ENCODE measurements at regions not wholly inside any gene's neighbourhood (a gene's known extent, or its start where the extent isn't known, plus 50 kb on each side); places are given as distances from the start of the nearest gene placed in this dataset.
"Not testable (repeated sequence)": the region's sequence is repeated elsewhere in the genome, so short reads cannot be mapped to it uniquely, and the experiment has no call there.

DNA sequence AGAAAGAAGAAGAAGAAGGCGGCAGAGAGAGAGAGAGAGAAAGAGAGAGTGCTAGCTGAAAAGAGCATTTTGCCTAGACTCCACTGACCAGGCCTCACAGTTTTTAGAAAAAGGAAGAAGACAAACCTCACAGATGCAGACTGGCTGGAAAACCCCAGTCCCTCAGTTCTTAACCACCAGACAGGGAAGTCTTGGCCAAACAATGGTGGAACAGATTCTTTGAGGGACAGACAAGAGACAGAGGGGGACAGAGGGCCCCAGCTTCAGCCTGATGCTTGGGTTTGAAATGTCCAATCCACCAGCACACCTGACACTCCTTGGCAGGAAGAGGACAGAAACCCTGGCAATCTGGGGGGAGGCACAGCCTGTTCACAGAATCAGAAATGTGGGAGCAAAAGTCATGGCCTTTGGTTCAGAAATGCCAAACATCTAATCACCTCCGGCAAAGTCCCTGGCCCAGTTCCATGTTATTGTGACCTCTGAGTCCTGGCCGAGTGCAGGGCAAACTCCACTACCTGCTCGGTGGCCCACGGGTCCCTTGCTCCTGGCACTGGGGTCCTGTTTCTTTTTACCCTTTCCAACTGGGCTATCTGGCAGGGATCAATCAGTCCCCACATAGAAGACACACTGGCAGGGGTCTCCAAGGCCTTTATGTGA is 235.2 kb downstream of the LY86 start:
- Mint-ChIP-seq H3K36me3 (ENCODE audit: low read depth) (no peaks in the 10 kb centered on the region), H3K4me1 (ENCODE audit: low read depth) (peaks cover 27% of the 10 kb centered on the region), H3K27ac (no peak overlapping the region), H3K9me3 (no peaks in the 10 kb centered on the region), H3K4me3 (ENCODE audit: low read depth) (no peak overlapping the region), H3K27me3 (ENCODE audit: low read depth) (peaks cover 19% of the 10 kb centered on the region)
- intact Hi-C loops (cut with micrococcal nuclease) = no loop called here
- no peak for DNase-seq (ENCODE audit: low spot score)

DNA sequence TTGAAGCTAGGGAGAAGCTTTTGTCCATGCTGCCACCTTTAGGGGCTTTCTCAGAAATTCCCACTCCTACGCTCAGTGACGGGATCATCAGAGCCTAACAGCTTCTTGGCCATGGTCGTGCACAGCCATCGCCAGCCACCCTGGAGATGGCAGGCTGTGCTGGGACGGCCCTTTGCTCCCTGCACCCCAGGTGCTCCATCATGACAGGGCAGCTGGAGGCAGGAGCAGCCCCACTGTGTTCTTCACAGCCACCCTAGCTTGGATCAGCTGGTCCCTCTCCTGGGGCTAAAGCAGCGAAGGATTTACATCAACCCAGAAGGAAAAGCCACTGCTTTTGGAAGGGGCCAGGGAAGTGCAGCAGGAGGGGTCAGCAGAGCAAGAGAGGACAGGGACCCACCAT is 235.9 kb downstream of the LY86 start:
- Mint-ChIP-seq H3K9me3 (no peaks in the 10 kb centered on the region), H3K36me3 (ENCODE audit: low read depth) (no peaks in the 10 kb centered on the region), H3K27me3 (ENCODE audit: low read depth) (peaks cover 19% of the 10 kb centered on the region), H3K27ac (no peak overlapping the region), H3K4me1 (ENCODE audit: low read depth) (peaks cover 27% of the 10 kb centered on the region), H3K4me3 (ENCODE audit: low read depth) (no peak overlapping the region)
- no peak for DNase-seq (ENCODE audit: low spot score)
- intact Hi-C loops (cut with micrococcal nuclease) = no loop called here

DNA sequence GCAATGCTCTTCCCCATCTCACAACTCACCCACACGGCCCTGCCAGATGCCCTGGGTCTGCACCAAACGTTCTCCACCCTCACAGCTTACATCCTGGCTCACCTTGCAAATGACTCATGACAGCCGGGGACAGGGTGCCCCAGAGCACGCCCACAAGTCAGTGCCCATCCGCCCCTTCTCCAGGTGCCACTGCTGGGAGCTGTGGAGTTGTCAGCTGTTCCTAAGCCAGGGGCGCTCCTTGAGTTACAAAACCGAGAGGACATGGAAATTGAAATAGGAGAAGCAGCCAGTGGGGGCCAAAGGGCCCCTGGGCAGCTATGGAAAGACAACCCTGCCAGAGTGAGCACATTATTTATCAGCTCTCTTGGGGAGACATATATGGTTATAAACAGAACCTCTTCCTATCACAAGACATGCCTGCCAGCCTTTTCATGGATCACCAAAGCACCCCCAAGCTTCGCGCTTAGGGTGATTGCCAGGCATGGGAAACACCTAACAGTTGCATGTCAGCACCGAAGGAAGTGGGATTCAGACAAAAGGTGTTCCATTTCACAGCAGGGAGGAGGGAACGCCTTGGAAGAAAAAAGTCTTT is 236.8 kb downstream of the LY86 start:
- intact Hi-C loops (cut with micrococcal nuclease) = no loop called here
- peaks cover 27% of the 10 kb centered on the region for H3K4me1 Mint-ChIP-seq (ENCODE audit: low read depth)
- no peaks in the 10 kb centered on the region for H3K36me3 Mint-ChIP-seq (ENCODE audit: low read depth)
- no peak overlapping the region for H3K4me3 Mint-ChIP-seq (ENCODE audit: low read depth)
- DNase-seq (ENCODE audit: low spot score) = no peak
- H3K9me3 Mint-ChIP-seq = no peaks in the 10 kb centered on the region
- peaks cover 19% of the 10 kb centered on the region for H3K27me3 Mint-ChIP-seq (ENCODE audit: low read depth)
- H3K27ac Mint-ChIP-seq = no peak overlapping the region

DNA sequence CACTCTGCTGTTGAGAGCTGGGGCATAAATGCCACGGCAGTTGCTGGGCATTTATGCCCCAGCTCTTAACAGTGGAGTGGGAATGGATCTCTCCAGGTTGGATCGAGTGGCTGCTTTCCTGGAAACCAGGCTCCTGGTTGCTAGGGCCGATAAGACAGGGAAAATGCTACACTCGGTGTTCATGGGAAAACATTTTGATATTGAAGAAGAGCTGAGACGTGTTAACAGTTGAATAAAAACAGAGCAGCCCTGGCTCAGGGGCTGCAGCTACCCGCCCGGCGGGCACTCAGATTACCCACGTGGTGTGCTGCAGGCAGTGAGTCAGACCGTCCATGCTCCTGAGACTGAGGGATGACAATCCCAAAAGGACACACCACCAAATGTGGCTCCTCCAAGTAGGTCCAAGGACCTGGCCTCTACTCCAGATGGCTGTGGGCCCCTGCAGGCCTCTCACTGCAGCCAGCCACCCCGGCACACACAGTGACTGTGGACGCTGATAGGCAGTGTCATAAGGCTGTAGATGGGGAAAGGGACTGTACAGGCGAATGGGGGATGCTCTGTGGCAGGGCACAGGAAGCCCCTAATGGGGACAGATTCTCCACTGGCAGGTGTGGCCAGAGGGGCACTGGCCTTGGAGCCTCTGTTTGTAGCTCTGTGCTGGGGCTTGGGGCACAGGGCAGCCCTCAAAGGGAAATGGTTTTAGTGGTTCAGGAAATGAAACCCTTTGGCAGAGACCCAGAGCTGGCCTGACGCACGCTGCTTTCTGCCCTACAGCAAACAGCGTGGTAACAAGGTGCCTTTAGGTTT is 237.8 kb downstream of the LY86 start:
- Mint-ChIP-seq H3K36me3 (ENCODE audit: low read depth) (no peaks in the 10 kb centered on the region), H3K4me1 (ENCODE audit: low read depth) (peaks cover 26% of the 10 kb centered on the region), H3K9me3 (no peaks in the 10 kb centered on the region), H3K27me3 (ENCODE audit: low read depth) (peaks cover 20% of the 10 kb centered on the region), H3K4me3 (ENCODE audit: low read depth) (no peak overlapping the region), H3K27ac (no peak overlapping the region)
- intact Hi-C loops (cut with micrococcal nuclease) = no loop called here
- DNase-seq (ENCODE audit: low spot score) = no peak

DNA sequence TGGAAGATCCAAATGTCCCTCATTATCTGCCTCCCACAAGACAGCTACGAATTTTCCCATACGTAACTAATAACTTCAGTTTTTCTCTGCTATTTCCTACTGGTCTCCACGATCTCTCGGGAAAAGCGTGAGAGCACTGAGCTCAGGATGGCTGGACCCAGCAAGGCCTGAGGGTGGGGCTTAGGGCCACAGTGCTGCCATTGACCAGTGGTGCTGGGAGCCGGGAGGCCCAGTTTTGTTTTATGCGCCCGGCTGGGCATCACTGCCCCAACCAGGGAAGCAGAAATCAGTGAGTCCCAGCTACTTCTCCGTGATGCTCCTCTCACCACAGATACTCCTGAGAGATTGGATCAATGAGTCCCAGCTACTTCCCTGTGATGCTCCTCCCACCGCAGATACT is 238.4 kb downstream of the LY86 start:
- H3K4me1 Mint-ChIP-seq (ENCODE audit: low read depth) = peaks cover 26% of the 10 kb centered on the region

GRCh38 chr6:6829872-6830685 is 241.6 kb downstream of the LY86 start:
- Mint-ChIP-seq H3K36me3 (ENCODE audit: low read depth) (no peaks in the 10 kb centered on the region), H3K27me3 (ENCODE audit: low read depth) (peaks cover 40% of the 10 kb centered on the region), H3K4me3 (ENCODE audit: low read depth) (no peak overlapping the region), H3K27ac (no peak overlapping the region), H3K4me1 (ENCODE audit: low read depth) (peaks cover 18% of the 10 kb centered on the region), H3K9me3 (no peaks in the 10 kb centered on the region)
- no peak for DNase-seq (ENCODE audit: low spot score)
- intact Hi-C loops (cut with micrococcal nuclease) = no loop called here

More for the DNA sequence above, 238.4 kb downstream of the LY86 start:
- Mint-ChIP-seq H3K27ac (no peak overlapping the region), H3K4me3 (ENCODE audit: low read depth) (no peak overlapping the region), H3K9me3 (no peaks in the 10 kb centered on the region), H3K27me3 (ENCODE audit: low read depth) (peaks cover 24% of the 10 kb centered on the region), H3K36me3 (ENCODE audit: low read depth) (no peaks in the 10 kb centered on the region)
- intact Hi-C loops (cut with micrococcal nuclease) = no loop called here
- DNase-seq (ENCODE audit: low spot score) = no peak

GRCh38 chr6:6830686-6831063 is 242.2 kb downstream of the LY86 start:
- H3K27ac Mint-ChIP-seq; H3K36me3 Mint-ChIP-seq (ENCODE audit: low read depth); intact Hi-C loops (cut with micrococcal nuclease); DNase-seq (ENCODE audit: low spot score); H3K4me3 Mint-ChIP-seq (ENCODE audit: low read depth); H3K9me3 Mint-ChIP-seq: not testable (repeated sequence)
- Mint-ChIP-seq H3K4me1 (ENCODE audit: low read depth) (peaks cover 13% of the 10 kb centered on the region), H3K27me3 (ENCODE audit: low read depth) (peaks cover 40% of the 10 kb centered on the region)

GRCh38 chr6:6832439-6832838 is 243.9 kb downstream of the LY86 start:
- DNase-seq (ENCODE audit: low spot score) = no peak
- no peak overlapping the region for H3K27ac Mint-ChIP-seq
- no peaks in the 10 kb centered on the region for H3K4me1 Mint-ChIP-seq (ENCODE audit: low read depth)
- no peak overlapping the region for H3K4me3 Mint-ChIP-seq (ENCODE audit: low read depth)
- intact Hi-C loops (cut with micrococcal nuclease) = no loop called here
- peaks cover 43% of the 10 kb centered on the region for H3K27me3 Mint-ChIP-seq (ENCODE audit: low read depth)
- no peaks in the 10 kb centered on the region for H3K36me3 Mint-ChIP-seq (ENCODE audit: low read depth)
- no peaks in the 10 kb centered on the region for H3K9me3 Mint-ChIP-seq

DNA sequence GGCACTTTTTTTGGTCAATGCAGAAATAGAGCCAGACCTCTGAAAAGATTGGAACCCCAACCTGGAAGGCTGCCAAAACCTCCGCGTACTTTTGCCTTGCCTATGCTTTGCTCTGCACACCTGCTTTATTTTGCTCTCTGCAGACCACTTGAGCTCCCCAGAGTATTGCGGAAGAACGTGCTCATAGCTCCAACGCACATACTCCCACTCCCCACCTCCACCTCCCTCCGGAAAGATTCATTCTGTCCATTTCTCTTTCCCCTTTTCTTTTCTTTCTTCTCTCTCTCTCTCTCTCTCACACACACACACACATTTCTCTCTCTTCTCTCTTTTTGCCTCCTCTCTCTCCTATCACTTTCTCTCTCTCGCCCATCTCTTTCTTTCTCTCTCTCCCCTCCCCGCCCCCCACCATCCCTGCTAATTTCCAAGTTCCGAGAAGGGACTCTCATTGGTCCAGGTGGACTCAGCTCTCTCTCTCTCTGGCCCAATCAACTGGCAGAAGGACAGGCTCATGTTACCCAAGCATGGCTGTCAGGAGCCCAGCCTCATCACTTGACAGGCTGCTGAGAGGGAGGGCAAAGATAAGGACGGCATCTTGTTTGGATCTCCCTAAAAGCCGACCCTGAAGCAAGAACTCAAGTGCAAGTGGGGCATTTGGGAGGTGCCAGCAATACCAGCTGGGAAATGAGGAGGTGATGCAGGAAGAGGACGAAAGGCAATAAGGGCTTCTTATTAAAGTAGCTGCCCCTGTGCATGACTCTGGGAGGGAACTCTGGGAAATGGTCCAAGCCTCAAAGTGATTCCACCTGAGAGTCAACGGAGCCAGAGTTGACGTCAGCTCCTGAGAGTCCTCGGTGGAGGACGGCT is 246.1 kb downstream of the LY86 start:
- H3K36me3 Mint-ChIP-seq (ENCODE audit: low read depth) = no peaks in the 10 kb centered on the region
- H3K4me1 Mint-ChIP-seq (ENCODE audit: low read depth) = no peaks in the 10 kb centered on the region
- no peaks in the 10 kb centered on the region for H3K9me3 Mint-ChIP-seq
- no peak overlapping the region for H3K27ac Mint-ChIP-seq
- intact Hi-C loops (cut with micrococcal nuclease) = no loop called here
- no peak overlapping the region for H3K4me3 Mint-ChIP-seq (ENCODE audit: low read depth)
- no peak for DNase-seq (ENCODE audit: low spot score)
- H3K27me3 Mint-ChIP-seq (ENCODE audit: low read depth) = peaks cover 50% of the 10 kb centered on the region

GRCh38 chr6:6835223-6835503 is 246.6 kb downstream of the LY86 start:
- Mint-ChIP-seq H3K4me3 (ENCODE audit: low read depth) (no peak overlapping the region), H3K27me3 (ENCODE audit: low read depth) (peaks cover 50% of the 10 kb centered on the region), H3K36me3 (ENCODE audit: low read depth) (no peaks in the 10 kb centered on the region), H3K27ac (no peak overlapping the region), H3K9me3 (no peaks in the 10 kb centered on the region), H3K4me1 (ENCODE audit: low read depth) (no peaks in the 10 kb centered on the region)
- DNase-seq (ENCODE audit: low spot score) = no peak
- intact Hi-C loops (cut with micrococcal nuclease) = no loop called here

GRCh38 chr6:6836609-6837406 is 248.3 kb downstream of the LY86 start:
- no peak overlapping the region for H3K27ac Mint-ChIP-seq
- intact Hi-C loops (cut with micrococcal nuclease) = no loop called here
- H3K27me3 Mint-ChIP-seq (ENCODE audit: low read depth) = peaks cover 51% of the 10 kb centered on the region
- no peaks in the 10 kb centered on the region for H3K4me1 Mint-ChIP-seq (ENCODE audit: low read depth)
- H3K9me3 Mint-ChIP-seq = no peaks in the 10 kb centered on the region
- DNase-seq (ENCODE audit: low spot score) = no peak
- H3K4me3 Mint-ChIP-seq (ENCODE audit: low read depth) = no peak overlapping the region
- no peaks in the 10 kb centered on the region for H3K36me3 Mint-ChIP-seq (ENCODE audit: low read depth)
